ENCODE measurements at regions not wholly inside any gene's neighbourhood (a gene's known extent, or its start where the extent isn't known, plus 50 kb on each side); places are given as distances from the start of the nearest gene placed in this dataset.
A peak's percentile ranks its signal among the peaks of the same experiment; 100 is the strongest.

DNA sequence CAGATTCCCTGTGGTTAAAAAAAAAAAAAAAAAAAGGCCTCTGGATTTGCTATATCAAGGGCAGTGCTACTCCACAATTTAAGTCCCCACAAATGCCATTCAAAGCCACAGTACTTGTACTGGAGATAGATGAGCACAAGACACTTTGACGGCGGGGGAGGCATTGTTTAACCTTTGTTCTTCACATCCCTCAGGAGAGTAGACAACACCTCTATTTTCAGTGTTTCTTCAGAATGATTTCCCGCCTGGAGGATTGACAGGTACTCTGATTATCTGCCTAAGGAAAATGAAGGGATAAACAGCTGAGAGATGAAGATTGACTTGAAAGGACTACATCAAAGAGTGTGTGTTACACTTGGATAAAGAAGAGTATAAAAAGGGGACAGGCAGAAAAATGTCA is 58.7 kb downstream of the OTOL1 start:
- no peak for DNase-seq

DNA sequence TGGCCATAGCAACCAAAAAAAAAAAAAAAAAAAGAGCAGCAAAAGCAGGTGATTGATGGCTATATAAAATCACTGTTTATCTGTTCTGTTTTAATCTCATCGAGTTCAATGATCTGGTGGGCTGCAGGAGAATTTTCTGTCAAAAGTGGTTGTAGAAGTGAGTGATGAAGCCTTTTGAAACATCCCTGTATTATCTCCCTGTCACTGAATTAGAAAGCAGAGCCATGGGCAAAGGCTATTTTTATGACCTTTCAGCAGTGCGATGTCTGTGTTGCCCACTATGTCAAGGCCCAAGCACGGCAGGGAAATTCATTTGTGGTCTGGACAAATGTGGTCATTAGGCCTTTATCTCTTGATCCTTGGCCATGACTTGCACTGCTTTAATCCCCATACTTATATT is 59.9 kb downstream of the OTOL1 start:
- no peak for DNase-seq

DNA sequence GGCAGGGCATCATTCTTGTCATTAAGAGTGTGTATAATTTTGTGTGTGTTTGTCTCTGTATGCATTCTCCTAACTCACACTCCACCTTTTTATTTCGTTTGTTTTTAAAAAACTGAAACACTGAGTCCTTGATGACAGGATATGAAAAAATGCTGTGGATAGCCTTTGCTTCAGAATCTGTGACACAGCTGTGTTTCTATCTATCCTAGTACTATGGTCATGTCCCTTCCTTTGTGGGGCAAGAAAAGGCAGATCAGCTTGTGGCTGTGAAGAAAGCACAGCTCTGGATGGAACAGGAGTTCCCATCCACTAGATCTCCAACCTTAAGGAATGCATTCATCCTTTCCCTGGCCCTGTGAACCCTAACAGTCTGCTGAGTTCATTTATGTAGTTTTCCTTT is 60.3 kb downstream of the OTOL1 start:
- DNase-seq = no peak

DNA sequence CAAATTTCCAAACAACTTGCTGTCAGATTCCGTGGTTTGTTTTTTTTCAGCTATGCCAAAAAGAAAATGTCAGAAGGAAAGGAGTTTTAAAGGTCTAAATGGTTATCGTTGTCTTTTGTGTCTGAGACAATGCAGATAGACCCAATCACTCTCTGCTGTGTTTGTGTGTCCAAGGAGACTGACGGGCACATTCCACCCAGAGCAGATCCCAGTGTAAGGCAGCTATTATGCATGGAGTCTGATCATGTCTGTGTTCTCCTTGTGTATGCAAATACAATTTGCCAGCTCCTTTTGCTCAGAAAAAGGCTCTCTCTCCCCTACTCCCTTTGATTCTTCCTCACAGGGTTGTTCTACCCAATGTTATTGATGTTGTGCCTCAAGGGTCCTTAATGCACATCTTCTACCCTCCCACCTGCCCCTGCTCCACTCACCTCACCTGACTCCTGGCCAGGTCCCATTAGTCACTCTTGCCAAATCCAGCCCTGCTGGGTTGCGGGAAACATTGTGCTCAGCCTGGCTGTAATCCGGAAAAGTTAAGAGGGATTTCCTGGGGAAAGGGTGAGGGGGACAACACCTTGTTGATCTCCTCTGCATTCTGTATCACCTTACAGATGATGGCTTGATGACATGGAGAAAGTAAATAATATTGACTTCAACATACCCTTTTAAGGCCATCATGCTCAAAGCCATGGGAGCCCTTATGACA is 61.0 kb downstream of the OTOL1 start:
- no peak for DNase-seq

DNA sequence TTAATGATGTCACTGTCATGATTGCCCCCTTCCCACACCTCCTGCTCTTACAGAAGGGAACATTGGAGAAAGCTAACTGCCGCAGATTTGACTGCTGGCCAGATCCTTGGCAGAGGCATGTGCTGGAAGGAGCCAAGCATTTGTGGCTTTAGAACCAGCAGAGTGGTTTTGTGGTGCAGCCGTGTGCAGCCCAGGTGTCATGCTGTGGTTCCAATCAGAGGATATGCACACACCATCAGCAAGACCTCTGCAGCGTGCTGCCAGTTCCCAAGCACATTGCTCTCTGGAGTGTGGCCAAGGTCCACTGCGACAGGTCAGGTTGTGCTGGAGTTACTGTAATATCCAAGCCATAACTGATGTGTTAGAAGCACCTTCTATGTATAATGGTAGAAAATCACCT is 61.6 kb downstream of the OTOL1 start:
- no peak for DNase-seq

DNA sequence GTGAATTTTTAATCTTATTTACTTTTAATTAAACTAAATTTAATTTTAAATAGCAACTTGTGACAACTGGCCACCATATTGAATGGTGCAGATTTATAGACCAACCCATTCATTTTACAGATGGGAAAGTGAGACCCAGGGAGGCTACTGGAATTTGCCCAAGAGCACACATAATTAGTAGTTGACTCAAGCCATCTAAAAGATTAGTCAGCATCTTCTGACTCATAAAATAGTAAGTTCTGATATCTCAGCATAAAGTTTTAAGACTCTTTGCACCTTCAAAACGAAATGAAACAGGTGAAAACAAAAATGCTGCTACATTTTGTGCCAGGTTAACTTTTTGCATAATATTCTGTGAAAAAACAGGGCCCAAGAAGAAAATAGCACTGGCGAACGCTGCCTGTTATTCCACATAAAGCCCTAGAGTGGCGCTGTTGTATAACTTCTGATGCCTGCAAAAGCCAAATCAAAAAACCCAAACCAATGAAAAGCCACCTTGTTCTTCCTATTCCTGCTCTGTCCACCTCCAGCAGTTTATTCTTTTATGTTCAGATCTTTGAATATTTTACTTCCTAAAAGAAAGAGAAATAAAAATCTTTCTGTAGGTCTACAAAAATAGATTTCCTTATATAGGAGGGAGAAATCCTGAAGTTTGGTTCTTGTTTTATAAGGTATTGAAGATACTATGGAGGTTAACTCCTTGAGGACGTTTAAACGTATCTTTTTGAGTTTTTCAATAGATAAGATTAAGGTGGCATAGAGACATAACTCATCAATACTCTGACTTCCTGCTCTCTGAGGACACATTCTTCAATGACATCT is 62.8 kb downstream of the OTOL1 start:
- peak; percentile 55 for DNase-seq

DNA sequence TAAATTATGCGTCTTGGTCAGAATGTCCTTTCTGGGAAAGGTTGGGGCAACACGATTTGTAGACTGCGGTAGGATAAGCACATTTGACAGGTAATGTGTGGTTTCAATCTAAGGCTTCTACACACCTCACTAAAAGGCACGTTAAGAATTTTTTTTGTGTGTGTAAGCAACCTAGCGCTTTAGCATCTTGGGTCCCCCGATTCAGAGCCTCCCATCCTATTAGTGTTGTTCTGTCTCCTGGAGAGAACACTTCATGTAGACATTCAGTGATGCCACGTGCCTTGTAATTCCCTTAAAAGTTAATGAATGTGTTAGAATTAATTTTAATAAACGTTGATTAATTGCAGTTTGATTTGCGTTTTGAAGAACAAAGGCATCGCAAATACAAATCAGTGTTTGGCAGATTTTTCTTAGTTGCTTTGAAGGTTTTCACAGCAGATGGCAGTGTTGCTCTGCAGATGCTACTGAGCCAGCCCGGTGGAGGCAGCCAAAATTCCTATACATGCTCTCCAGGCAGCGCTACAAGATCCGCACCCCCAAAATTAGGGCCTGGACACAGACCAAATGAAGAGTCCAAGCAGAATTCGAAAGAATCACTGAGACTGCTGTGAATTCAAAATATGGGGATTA is 63.5 kb downstream of the OTOL1 start:
- DNase-seq = peak; percentile 58

DNA sequence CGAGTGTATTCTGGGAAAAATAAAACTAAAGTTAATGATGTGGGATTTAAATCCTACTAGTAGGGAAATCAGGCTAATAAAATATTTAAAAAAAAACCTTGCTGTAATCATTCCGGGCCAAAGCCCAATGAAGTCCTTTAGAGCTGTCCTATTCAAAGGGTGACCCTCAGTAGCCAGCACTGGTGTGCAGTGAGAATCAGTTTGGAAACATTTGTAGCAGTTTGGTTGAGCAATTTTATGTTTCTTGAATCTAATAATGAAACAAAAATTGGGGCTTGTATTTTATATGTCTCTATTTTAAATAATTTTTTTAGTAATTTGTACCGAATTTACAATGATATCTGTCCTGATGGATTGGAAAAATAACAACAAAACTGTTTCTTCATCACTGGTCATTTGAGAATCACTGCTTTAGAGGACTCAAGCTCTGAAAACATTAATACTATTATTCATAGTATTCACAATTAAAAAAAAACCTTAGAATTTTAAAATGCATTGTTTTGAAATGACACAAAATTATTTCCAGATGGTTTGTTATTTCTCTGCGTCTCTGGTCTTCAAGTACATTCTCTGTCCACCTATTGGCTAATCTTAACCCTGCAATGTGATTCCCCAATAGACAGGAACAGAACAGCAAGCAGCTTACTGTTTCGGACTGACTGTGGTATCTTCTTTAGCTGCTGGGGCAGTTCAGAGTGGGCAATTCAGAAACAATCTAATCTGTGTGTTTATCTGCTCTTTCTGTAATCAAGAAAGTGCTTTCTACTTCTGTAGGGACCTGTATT is 71.2 kb downstream of the OTOL1 start:
- DNase-seq = no peak

DNA sequence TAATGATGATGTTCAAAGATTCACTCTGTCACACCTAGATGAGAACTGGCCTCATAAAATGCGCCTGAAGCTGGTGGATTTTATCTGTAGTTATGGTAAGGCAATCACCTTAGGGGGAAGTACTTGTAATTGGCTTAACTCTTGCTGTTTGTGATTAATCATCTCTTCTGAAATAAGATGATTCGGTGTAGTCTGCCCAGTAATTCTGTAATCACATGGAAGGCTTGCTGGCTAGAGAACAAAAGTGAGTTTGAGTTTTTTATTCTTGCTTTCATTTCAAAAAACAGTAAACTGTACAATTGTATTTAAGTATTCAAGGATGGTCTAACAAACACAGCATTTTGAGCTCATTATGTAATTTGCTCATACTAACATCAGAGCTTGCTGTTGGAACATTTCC is 72.1 kb downstream of the OTOL1 start:
- no peak for DNase-seq

DNA sequence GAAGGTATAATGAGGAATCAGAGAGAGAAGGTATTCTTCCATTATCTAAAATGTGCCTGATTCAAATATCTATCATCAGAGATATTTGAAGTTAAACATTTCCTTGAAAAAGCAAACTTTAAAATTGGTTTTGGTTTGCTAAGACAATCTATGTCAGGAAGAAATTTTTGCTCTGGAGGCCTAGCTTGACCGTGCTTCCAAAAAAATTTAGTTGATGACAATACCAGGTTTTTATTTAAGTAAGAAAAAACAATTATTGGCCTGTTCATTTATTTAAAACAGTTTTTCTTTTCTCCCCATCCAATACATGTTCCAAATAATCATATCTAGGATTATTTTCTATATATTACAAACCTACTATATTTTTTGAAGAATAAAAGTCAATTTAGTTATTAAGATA is 75.3 kb downstream of the OTOL1 start:
- no peak for DNase-seq

DNA sequence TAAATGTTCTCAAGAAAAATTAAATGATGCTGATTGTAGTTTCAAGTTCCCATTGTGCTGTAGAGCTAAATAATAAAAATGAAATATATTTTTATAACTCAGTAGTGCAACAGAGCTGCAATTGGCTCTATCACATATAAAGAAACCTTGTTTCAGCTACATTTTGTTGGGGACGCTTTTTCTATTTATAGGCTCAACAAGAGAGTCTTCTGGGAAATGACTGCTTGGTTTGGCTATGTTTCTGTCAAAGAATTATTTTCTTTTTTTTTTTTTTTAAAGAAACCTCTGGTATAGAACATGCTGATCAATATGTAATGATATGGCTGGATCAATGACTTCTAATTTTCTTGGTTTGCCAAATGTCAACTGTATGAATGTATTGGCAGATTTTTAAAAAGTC is 76.5 kb downstream of the OTOL1 start:
- DNase-seq = no peak

DNA sequence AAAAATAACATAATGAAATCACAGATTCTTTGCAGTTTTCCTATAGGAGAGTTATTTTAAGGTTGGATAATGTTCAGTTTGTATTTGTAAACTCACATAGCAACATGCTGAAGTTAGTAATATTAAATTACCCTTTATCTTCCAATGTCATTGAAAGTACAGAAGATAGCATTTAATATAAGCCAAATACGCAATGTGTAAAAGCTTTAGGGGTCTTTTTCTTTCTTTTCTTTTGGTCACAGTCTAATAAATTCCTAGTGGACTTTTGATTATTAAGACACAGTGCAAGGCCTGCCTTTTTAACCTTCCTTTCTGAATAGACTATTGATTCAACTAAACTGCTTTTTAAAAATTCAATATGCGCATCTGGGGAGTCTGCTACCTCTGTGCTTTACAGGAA is 79.3 kb downstream of the OTOL1 start:
- DNase-seq = no peak

DNA sequence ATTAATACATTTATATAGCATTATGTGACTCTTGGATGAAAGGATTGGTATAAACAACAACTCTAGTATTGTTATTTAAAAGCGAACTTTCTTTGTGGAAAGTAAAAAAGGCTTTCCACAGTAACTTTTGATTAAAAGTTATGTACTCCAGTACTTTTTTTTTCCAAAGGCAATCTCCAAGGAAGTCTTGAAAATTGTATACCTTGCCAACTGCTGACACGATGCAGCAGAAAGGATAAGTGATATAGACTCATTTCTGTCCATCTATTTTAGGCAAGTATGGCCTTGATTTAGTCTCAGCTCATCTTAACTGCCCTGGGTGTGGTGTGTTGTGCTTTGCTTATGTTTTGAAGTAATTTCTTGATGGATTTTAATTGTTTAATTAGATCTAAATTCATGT is 79.7 kb downstream of the OTOL1 start:
- DNase-seq = no peak

DNA sequence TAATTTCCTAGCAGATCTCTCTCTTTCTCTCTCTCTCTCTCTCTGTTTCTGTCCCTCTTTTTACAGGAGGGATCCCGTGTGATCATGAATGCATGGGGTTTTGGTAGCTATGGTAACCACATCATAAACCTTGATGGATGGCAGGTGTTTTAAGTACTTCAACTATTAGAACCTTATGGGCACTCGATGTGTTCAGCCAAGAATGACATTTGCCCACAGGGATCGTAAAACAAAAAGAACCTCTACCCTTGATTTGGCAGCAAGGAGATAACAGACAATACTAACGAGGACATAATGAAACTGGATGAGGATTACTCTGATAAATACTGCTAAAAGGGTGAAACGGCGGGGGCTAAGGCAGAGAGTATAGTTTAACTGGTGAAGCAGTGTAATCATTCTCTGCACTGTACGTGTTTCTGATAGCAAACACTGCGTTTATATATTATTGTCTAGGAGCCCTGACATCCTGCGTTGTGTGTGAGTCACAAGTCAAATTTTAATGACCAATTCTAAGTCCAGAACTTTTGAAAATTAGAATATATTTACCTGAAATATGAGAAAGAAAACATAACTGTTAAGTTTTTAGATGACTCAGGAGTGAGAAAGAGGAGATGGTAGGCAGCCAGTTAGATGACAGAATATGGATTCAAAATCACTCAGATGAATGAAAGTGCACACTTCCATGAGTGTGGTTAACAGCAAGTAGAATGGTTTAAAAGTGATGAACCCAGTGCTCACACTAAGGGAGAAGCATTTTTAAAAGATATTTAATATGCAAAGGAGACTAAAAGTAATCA is 80.3 kb downstream of the OTOL1 start:
- peak; percentile 99 for DNase-seq

DNA sequence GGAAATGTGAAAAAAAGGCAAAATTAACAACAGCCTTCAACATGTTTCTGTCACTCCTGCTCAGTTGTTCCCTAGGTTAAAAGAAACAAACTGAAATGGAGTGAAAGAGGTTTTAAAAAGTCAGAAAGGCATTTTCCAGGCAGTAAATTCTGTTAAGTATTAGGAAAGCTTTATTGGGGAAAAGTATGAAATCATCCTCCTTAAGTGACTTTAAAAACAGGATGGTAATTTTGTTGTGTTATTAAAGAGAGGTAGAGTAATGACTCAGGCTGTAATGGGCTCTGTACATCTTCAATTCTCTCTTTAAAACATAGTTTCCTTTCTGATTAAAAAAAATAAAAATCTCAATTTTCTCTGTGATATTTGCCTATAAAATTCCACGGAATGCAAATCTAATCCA is 81.1 kb downstream of the OTOL1 start:
- no peak for DNase-seq

DNA sequence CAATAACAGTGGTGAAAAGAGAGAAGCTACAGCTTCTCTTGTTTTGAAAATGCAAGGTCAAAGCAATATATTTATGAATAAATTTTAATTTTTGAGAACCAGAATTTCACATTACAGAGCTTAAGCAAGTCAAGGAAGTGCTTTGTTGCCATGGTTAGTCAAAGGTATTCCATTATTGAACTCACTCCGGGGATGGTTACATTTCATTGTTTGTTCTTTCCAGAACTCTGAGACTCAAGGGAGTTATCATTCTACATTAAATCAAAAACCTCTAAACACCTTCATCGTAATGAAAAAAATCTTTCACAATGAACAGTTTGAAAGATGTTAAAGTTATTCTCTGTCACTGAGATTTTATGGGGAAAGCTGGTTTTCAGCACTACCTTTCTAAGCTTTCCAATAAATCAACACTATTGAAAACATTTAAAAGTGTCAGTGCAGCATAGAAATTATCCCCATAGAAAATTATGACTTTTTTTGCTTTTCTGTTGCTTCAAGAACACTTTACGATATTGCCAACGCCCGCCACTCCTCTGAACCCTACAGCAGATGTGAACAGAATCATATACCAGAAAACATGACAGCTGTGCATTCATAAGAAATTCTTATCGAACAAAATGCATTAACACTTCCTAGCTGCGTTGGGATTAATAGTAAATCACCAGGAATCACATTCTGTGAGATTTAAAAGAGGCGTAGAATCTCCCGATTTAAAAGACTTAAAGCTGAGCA is 83.0 kb downstream of the OTOL1 start:
- DNase-seq = no peak

DNA sequence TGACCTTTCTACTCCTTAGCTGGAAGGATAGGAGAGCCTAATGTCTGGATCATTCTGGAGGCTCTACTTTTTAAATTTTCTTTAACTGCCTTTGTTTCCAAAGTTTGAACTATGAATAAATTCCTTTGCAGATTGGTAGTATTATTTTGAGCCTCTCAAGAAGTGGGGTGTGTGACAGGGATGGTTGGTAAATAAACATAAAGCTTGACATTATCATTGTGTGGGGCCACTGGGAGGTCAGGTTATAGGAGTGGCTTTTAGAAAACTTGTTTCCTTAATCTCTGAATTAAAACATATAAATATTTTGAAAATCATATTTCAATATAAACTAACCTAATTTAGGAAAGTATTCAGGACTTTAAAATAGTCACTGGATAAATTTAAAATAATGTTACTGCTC is 89.3 kb downstream of the OTOL1 start:
- no peak for DNase-seq

DNA sequence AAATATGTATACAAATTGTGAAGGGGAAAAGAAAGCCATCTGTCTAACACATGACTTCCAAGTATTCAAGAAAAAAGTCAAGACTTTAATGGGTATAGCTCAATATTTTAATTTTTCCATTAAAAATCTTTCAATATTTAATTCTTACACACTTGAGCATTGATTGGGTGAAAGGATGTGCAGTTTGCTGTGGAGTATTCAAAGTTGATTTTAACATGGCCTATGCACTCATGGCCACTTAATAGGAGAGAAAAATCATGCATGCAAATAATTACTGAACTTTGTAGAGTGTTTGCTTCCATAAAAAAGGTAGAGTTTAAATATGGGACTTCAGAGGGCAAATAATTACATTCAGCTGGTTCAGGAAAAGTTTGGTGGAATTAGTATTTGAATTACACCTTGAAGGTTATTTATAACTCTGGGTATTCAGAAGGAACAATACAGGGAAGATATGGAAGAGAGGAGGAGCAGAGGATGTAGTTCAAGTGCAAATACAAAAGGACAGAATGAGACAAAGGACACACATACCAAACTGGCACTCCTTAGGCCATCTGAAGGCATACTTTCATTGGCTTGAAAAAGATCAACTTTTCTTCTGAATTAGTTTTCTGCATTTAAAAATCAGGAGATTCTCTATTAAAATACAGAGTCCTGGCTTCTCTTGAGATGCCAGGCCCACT is 90.1 kb downstream of the OTOL1 start:
- no peak for DNase-seq

DNA sequence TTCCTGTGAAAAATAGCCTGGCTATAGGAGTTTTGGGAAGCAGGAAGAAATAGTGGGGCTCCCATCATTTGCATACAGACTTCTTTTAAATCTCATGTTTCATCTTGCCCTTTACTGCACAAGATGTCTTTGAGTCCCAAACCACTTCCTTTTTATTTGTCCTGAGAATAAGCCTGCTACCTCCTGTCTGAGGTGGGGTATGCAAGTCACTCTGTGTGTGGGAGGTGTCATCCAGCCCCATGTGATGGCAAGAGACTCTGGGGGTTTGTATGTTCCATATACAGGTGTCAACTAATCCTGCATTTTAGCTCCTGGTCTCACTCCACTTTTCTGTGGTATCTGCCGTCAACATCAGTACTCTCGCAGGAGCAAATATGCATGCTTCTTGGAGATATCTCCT is 102.0 kb downstream of the OTOL1 start:
- DNase-seq = no peak

DNA sequence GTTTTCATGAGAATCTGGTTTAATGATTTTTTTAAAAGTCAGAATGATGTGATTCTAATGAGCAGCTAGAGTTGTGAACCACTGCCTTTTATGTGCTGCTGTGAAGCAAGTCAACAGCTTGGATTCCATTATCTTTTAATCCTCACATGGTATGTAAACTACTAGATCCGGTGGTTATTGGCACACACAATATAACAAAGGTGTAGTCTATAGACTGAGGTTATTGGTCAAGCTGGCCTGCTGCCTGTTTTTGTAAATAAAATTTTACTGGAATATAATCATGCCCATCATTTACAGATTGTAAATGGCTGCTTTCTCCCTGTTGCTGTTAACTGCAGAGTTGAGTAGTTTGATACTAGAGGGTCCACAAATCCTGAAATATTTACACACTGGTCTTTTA is 103.1 kb downstream of the OTOL1 start:
- DNase-seq = no peak

DNA sequence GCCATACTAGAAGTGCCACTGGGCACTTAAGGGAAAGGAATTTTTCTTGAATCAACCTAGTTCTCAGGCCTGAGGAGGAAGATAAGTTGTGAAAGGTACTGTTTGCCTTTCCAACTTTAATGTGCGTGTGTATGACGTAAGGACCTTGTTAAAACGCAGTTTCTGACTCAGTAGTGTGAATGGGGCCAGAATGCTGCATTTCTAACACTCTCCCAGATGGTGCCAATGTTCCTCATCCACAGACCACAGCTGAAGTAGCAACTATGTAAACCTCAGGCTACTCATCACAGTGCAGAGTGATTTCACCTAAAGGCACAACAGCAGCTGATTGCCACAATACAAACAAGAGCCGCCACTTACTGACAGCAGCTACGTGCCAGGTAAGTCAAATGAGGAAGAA is 103.6 kb downstream of the OTOL1 start:
- no peak for DNase-seq
